ENCODE measurements at regions not wholly inside any gene's neighbourhood (a gene's known extent, or its start where the extent isn't known, plus 50 kb on each side); places are given as distances from the start of the nearest gene placed in this dataset.

DNA sequence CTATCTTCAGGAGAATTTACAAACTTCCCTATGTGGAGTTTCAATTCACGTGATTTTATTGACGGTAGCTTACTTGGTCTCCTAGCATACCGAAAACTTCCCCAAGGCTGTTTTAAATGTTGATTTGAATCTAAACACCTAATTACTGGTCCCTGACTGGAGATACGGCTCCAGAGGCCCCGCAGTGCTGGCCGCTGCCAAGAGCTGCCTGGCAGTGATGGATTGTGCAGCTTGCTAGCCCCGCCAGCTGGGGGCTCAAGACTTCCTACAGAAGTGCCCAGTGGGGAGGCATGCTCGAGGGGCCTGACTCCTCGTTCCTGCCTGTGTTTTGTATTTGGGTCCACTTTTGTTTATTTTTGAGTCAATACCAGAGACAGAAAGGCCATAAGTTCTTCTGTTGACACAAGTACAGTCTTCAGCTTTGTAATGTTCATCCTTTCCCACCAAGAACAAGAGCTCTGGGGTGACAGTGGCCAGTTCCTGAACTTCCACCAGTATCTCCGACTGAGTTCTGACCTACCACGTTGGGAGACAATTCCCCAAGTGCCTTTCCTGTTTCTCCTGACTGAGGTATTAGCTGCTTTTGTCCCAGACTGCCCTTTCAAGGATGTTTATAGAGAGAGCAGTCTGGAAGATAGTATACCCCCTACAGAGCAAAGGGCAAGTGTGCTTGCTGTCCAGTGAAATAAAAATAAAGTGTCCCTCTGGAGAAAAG, 80.7 kb upstream of the CXCL12 start:
- no peak for TF ChIP-seq EP300 (IDR thresholded peaks at IDR 0.05)
- TF ChIP-seq, protein P1, sequence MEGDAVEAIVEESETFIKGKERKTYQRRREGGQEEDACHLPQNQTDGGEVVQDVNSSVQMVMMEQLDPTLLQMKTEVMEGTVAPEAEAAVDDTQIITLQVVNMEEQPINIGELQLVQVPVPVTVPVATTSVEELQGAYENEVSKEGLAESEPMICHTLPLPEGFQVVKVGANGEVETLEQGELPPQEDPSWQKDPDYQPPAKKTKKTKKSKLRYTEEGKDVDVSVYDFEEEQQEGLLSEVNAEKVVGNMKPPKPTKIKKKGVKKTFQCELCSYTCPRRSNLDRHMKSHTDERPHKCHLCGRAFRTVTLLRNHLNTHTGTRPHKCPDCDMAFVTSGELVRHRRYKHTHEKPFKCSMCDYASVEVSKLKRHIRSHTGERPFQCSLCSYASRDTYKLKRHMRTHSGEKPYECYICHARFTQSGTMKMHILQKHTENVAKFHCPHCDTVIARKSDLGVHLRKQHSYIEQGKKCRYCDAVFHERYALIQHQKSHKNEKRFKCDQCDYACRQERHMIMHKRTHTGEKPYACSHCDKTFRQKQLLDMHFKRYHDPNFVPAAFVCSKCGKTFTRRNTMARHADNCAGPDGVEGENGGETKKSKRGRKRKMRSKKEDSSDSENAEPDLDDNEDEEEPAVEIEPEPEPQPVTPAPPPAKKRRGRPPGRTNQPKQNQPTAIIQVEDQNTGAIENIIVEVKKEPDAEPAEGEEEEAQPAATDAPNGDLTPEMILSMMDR (IDR thresholded peaks at IDR 0.05): no peak
